ENCODE measurements at regions not wholly inside any gene's neighbourhood (a gene's known extent, or its start where the extent isn't known, plus 50 kb on each side); places are given as distances from the start of the nearest gene placed in this dataset.

DNA sequence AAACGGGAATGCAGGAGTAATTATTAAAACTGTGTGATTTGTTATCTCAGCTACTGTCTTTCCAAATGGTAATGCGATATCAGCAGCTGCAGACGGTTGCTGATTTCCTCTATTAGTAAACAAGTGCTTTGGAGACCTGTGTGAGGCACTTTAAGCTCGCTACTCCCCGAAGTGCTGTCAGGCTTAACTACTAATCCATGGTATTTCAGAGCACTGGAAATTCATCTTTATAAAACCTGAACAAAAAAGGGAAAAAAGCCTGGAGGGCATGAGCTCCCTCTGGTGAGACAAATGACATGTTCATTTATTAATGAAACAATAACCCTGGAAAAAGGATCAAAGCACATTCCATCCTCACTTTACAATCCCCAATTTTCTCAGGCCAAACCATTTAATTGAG, 143.6 kb upstream of the OTX2 start:
- FAIRE-seq (no peak), DNase-seq (ENCODE audit: insufficient read length) (no peak)
- TF ChIP-seq POLR2AphosphoS5 (IDR thresholded peaks at IDR 0.05; ENCODE audit: low read depth, low read length) = no peak
- no peak for TF ChIP-seq POLR2A (IDR thresholded peaks at IDR 0.05; ENCODE audit: low read depth, low read length)
- TF ChIP-seq TAF1 (IDR thresholded peaks at IDR 0.05; ENCODE audit: borderline replicate concordance, low read depth, low read length) = no peak

DNA sequence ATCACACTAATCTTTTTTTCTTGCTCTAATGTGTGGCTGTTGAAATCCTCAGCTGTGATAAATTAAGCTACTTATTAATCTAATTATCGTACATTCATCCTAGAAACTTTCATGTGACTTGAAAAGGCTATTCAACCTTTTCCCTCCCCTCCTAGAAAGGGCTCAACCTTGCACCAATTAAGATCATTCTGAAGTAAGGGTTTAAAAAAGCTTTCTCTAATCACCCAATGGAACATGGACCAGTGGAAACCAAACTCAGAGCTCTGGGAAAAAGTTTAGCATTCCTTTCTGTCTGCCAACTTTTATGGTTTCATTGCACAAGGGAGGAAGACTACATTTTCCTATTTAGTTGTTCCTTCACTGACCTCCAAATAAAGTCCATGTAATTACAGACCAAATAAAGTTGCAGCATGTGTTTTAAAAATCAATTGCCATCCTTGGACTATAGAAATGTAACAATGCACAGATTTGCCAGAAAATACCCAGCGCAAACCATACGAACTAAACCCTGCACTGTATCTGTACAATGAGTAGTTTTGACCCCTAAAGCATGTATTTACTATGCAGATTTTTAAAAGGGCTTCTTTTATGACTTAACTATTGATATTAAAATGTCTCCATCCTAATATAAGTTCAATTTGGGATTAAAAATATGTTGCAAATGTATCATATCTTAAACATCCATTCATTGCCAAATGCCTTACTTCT, 142.6 kb upstream of the OTX2 start:
- FAIRE-seq = no peak
- DNase-seq (ENCODE audit: insufficient read length) = no peak
- TF ChIP-seq POLR2A (IDR thresholded peaks at IDR 0.05; ENCODE audit: low read depth, low read length) (no peak), POLR2AphosphoS5 (IDR thresholded peaks at IDR 0.05; ENCODE audit: low read depth, low read length) (no peak), TAF1 (IDR thresholded peaks at IDR 0.05; ENCODE audit: borderline replicate concordance, low read depth, low read length) (no peak)

DNA sequence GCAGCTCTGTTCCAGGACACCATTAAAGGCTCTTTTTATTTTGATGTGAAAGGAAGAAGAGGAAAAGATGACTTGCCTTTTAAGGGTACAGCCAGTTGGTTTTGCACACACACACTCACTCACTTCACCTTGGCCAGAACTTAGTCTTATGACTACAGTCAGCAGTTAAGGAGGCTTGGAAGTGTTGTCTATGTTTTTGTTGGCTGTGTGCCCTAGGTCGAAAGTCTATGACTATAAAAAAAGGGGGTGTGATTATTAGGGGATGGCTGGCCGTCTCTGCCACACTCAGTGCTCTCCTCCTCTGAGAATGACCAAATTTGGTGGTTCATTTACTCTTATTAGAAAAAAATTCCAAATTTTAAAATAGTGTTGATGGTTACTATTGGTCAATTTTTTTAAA, 139.5 kb upstream of the OTX2 start:
- FAIRE-seq = no peak
- TF ChIP-seq POLR2AphosphoS5 (IDR thresholded peaks at IDR 0.05; ENCODE audit: low read depth, low read length) (no peak), POLR2A (IDR thresholded peaks at IDR 0.05; ENCODE audit: low read depth, low read length) (no peak), TAF1 (IDR thresholded peaks at IDR 0.05; ENCODE audit: borderline replicate concordance, low read depth, low read length) (no peak)
- no peak for DNase-seq (ENCODE audit: insufficient read length)

DNA sequence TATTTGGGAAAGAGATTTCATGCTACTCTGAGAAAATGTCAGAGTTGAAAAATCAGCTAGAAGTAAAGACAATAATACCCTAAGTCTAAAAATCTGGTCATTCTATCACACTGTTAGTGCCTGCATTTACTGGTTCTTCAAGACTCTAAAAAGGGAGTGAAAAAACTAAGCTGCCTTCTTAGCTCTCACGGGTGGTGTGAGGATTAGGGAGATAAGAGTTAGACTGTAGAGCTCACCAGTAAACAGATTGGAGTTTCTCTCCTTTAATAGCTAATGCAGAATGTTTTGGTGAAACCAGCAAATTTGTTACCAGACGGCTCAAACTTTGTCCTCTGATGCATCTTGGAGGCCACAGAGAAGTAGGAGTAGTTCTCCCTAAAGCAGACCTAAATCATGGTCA, 135.0 kb upstream of the OTX2 start:
- no peak for TF ChIP-seq POLR2A (IDR thresholded peaks at IDR 0.05; ENCODE audit: low read depth, low read length)
- TF ChIP-seq TAF1 (IDR thresholded peaks at IDR 0.05; ENCODE audit: borderline replicate concordance, low read depth, low read length) = no peak
- TF ChIP-seq POLR2AphosphoS5 (IDR thresholded peaks at IDR 0.05; ENCODE audit: low read depth, low read length) = no peak
- FAIRE-seq = no peak
- DNase-seq (ENCODE audit: insufficient read length) = no peak

DNA sequence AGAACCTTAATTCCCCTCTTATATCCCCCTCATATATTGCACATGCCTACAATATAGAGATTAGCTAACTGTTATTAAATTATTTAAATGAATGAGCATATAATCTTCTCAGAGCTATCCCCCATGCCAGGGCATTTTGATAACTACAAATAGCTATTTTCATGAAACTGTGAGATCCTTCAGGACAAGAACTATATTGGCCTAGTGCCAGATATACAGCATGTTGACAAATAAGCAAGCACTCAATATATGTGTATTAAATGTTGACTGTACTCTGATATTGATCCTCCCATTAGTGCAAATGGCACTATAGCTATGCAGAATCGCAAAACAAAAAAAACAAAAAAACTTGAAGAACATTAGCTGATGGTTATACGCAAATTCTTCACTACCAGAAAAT, 134.1 kb upstream of the OTX2 start:
- no peak for FAIRE-seq
- no peak for DNase-seq (ENCODE audit: insufficient read length)
- TF ChIP-seq TAF1 (IDR thresholded peaks at IDR 0.05; ENCODE audit: borderline replicate concordance, low read depth, low read length) = no peak
- no peak for TF ChIP-seq POLR2AphosphoS5 (IDR thresholded peaks at IDR 0.05; ENCODE audit: low read depth, low read length)
- no peak for TF ChIP-seq POLR2A (IDR thresholded peaks at IDR 0.05; ENCODE audit: low read depth, low read length)

DNA sequence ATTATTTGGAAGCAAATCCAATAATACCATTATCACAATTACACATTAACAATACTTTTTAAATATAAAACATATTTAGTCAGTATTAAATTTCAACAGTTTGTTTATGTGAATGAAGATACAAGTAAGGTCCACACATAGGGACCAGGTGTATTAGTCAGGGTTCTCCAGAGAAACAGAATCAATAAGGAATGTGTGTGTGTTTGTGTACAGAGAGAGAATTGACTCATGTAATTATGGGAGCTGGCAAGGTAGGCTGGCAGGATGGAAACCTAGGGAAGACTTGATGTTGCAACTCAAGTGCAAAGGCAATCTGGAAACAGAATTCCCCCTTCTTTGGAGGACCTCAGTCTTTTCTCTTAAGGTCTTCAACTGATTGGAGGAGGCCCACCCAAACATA, 123.2 kb upstream of the OTX2 start:
- no peak for FAIRE-seq
- DNase-seq (ENCODE audit: insufficient read length) = no peak
- TF ChIP-seq TAF1 (IDR thresholded peaks at IDR 0.05; ENCODE audit: borderline replicate concordance, low read depth, low read length) (no peak), POLR2AphosphoS5 (IDR thresholded peaks at IDR 0.05; ENCODE audit: low read depth, low read length) (no peak), POLR2A (IDR thresholded peaks at IDR 0.05; ENCODE audit: low read depth, low read length) (no peak)

DNA sequence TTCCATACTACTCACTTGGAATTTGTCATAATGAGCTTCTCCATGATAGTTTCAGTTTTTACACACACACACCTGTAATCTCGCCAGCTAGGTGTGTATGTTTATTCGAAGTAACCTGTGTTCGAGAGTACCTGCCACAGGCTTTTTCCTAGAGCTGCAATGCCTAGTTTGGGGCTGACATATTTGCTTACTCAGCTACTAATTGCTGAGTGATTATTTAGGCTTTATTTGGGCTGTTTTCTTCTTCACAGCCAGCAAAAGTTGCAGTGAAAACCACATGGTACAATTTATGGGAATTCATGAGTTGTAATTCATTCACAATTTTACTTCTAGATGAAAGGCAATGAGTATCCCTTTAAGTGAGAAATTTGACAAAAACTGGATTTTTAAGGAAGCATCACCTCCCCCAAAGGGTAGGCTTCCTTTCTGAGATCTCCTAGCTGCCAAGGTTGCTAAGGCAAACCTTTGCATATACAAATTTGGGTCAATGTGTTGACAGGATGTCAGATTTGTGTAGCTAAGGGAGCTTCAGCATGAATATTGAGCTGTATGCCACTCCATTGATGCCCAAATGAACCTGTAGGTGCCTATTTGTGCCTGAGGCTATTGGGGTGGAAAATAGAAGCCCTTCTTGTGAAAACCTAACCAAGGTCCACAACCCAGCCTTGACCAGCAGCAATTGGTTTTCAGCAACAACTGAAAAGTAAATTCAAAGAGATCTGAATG, 108.7 kb upstream of the OTX2 start:
- FAIRE-seq = no peak
- no peak for DNase-seq (ENCODE audit: insufficient read length)
- no peak for TF ChIP-seq TAF1 (IDR thresholded peaks at IDR 0.05; ENCODE audit: borderline replicate concordance, low read depth, low read length)
- TF ChIP-seq POLR2AphosphoS5 (IDR thresholded peaks at IDR 0.05; ENCODE audit: low read depth, low read length) = no peak
- TF ChIP-seq POLR2A (IDR thresholded peaks at IDR 0.05; ENCODE audit: low read depth, low read length) = no peak

DNA sequence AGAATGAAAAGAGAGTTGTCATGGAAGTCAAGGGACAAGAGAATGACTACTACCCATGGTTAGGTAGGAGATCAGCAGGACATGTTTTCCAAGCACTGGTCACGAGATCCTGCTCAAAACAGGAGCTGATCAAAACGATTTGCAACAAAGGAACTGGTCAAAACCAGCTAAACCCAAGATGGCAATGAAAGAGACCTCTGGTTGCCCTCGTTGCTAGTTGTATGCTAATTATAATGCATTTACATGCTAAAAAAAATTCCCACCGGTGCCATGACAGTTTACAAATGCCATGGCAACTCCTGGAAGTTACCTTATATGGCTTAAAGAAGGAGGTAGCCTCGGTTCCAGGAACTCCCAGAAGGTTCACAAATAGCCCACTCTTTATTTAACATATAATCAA, 95.0 kb upstream of the OTX2 start:
- no peak for FAIRE-seq

DNA sequence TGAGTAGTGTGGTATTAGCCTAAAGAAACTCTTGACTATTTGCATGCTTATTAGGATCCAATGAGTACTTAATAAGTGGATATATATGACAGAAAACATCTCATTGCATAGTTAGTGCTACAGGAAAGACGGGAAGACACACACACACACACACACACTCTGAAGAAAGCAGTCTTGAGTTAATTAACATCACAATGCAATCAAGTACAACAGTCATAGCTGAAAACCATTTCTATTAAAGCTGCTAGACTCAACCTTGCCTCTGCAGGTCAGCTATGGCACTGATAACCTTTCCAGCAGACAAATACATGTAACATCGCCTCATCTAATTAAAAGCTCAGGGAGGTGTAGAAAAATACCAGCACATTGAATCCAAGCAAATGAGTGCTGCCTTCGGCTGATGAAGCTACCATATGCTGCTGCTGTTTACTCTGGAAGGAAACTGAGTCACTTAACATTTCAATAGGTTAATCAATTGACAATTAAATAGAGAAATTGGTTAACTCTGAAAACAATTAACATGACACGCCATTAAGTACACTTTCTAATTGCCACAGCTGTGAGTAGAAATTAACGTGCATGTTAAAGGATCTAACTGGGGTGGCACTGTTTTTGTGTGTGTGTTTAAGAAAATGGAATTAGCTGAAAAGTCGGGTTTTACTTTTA, 93.2 kb upstream of the OTX2 start:
- FAIRE-seq (no peak), DNase-seq (ENCODE audit: insufficient read length) (no peak)
- TF ChIP-seq POLR2A (IDR thresholded peaks at IDR 0.05; ENCODE audit: low read depth, low read length) (no peak), POLR2AphosphoS5 (IDR thresholded peaks at IDR 0.05; ENCODE audit: low read depth, low read length) (no peak), TAF1 (IDR thresholded peaks at IDR 0.05; ENCODE audit: borderline replicate concordance, low read depth, low read length) (no peak)

More for the DNA sequence above, 95.0 kb upstream of the OTX2 start:
- DNase-seq (ENCODE audit: insufficient read length) = no peak
- TF ChIP-seq POLR2A (IDR thresholded peaks at IDR 0.05; ENCODE audit: low read depth, low read length) (no peak), TAF1 (IDR thresholded peaks at IDR 0.05; ENCODE audit: borderline replicate concordance, low read depth, low read length) (no peak), POLR2AphosphoS5 (IDR thresholded peaks at IDR 0.05; ENCODE audit: low read depth, low read length) (no peak)

DNA sequence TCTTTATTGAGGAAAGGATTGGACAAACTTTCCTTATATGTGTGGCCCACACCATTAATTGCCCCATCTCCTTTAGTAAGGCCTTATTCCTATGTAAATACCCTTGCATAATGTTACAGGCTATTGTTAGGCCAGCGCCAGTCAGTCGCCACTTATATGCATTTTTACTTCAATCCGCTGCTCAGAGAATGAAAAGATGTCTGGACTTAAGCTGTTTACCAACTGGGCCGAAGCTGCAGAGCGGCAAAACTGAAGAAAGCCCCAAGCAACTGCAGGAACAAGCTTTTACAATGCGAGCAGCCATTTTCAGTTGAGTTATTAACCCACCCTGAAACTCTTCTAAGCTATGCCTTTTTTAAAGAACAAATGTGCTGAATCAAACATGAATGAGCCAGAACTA, 92.1 kb upstream of the OTX2 start:
- no peak for FAIRE-seq
- TF ChIP-seq POLR2A (IDR thresholded peaks at IDR 0.05; ENCODE audit: low read depth, low read length) (no peak), POLR2AphosphoS5 (IDR thresholded peaks at IDR 0.05; ENCODE audit: low read depth, low read length) (no peak), TAF1 (IDR thresholded peaks at IDR 0.05; ENCODE audit: borderline replicate concordance, low read depth, low read length) (no peak)
- DNase-seq (ENCODE audit: insufficient read length) = no peak

DNA sequence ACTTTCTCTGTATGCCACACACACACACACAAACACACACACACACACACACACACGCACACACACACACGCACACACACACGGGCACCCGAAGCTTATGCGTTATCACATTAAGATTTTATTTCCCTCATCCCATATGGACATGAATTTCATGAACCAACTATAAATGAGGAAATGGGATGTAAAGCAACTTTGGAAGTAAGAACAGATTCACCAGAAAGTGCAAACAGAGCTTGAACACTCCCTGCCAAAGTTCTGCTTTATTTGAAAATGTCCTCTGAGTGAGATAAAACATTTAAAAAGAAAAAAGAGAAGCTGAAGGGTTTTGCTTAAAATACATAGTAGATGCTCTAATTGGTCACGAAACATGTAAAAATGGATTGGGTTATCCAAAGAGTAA, 90.4 kb upstream of the OTX2 start:
- TF ChIP-seq POLR2A (IDR thresholded peaks at IDR 0.05; ENCODE audit: low read depth, low read length) (no peak), POLR2AphosphoS5 (IDR thresholded peaks at IDR 0.05; ENCODE audit: low read depth, low read length) (no peak), TAF1 (IDR thresholded peaks at IDR 0.05; ENCODE audit: borderline replicate concordance, low read depth, low read length) (no peak)
- DNase-seq (ENCODE audit: insufficient read length) = no peak
- no peak for FAIRE-seq

All from GM12892 (cell line).